BE2C (cell line): ENCODE measurements at regions not wholly inside any gene's neighbourhood (a gene's known extent, or its start where the extent isn't known, plus 50 kb on each side); places are given as distances from the start of the nearest gene placed in this dataset.

Experiments used
- DNase-seq: peaks from one replicate; pipeline ENCODE4 v3.0.0-alpha.2; 2020
- H3K27me3 ChIP-seq: fragments of 250-450 bp; sonication (Bioruptor Pico); 2 replicates; pipeline ENCODE4 v1.5.1; 2020; ENCODE audit warnings: mild to moderate bottlenecking
- H3K36me3 ChIP-seq: fragments of 250-450 bp; sonication (Bioruptor Pico); 2 replicates; pipeline ENCODE4 v1.5.1; 2020; ENCODE audit warnings: mild to moderate bottlenecking
- H3K4me1 ChIP-seq: fragments of 250-450 bp; sonication (Bioruptor Pico); 2 replicates; pipeline ENCODE4 v1.5.1; 2020
- H3K4me3 ChIP-seq: 2 replicates; pipeline ENCODE4 v1.5.1; 2011; ENCODE audit warnings: low read depth, low read length
- H3K9me3 ChIP-seq: fragments of 250-450 bp; sonication (Bioruptor Pico); 2 replicates; pipeline ENCODE4 v1.5.1; 2020
- TF ChIP-seq, protein P1 (sequence below): IDR thresholded peaks from 2 replicates; pipeline ENCODE4 v1.5.1; 2012; ENCODE audit warnings: mild to moderate bottlenecking, low read depth, low read length

DNA sequence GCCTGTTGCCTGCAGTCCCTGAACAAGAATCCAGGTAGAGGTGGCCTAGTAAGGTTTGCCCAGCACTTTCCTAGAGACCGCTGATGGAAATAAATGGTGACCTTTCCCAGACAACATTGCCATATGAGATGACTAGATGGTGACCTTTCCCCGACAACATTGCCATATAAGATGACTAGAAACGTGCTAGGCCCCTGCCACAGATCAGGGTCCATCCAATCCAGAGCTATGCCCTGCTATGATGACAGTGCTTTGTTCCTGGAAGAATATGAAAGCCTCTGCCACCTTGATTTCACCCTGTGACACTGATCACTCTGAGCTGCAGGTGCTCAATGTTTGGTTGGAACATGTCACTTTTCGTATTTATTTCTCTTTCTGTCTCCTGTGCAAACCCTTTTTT, 133.8 kb upstream of the SPTLC3 start:
- H3K36me3 ChIP-seq, result no peaks in the 10 kb centered on the region

DNA sequence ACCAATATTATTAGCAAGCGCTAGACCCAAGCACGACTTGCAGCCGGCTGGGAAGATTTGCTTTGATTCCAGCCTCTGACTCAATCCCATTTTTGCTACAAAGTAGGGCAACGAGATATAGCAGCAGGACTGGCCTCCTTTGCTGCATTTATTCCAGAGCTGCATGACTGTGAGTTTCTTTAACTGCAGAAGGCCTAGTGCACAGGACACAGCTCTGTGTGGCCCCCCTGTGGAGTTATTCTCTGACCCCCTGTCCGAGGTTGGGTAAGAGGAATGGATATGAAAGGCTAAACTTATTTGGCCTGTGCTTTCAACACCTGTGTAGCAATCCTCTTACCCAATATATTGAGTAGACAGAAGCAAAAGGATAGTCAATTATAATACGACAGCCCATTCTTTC, 133.3 kb upstream of the SPTLC3 start:
- DNase-seq, result no peak
- Histone ChIP-seq H3K9me3 (no peaks in the 10 kb centered on the region), H3K27me3 (no peaks in the 10 kb centered on the region), H3K4me1 (no peaks in the 10 kb centered on the region), H3K36me3 (no peaks in the 10 kb centered on the region), H3K4me3 (no peak overlapping the region)
- TF ChIP-seq, protein P1, sequence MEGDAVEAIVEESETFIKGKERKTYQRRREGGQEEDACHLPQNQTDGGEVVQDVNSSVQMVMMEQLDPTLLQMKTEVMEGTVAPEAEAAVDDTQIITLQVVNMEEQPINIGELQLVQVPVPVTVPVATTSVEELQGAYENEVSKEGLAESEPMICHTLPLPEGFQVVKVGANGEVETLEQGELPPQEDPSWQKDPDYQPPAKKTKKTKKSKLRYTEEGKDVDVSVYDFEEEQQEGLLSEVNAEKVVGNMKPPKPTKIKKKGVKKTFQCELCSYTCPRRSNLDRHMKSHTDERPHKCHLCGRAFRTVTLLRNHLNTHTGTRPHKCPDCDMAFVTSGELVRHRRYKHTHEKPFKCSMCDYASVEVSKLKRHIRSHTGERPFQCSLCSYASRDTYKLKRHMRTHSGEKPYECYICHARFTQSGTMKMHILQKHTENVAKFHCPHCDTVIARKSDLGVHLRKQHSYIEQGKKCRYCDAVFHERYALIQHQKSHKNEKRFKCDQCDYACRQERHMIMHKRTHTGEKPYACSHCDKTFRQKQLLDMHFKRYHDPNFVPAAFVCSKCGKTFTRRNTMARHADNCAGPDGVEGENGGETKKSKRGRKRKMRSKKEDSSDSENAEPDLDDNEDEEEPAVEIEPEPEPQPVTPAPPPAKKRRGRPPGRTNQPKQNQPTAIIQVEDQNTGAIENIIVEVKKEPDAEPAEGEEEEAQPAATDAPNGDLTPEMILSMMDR, result no peak

More for the DNA sequence above, 133.8 kb upstream of the SPTLC3 start:
- TF ChIP-seq, protein P1, result no peak
- Histone ChIP-seq H3K27me3 (no peaks in the 10 kb centered on the region), H3K4me3 (no peak overlapping the region), H3K4me1 (no peaks in the 10 kb centered on the region), H3K9me3 (no peaks in the 10 kb centered on the region)
- DNase-seq, result no peak

DNA sequence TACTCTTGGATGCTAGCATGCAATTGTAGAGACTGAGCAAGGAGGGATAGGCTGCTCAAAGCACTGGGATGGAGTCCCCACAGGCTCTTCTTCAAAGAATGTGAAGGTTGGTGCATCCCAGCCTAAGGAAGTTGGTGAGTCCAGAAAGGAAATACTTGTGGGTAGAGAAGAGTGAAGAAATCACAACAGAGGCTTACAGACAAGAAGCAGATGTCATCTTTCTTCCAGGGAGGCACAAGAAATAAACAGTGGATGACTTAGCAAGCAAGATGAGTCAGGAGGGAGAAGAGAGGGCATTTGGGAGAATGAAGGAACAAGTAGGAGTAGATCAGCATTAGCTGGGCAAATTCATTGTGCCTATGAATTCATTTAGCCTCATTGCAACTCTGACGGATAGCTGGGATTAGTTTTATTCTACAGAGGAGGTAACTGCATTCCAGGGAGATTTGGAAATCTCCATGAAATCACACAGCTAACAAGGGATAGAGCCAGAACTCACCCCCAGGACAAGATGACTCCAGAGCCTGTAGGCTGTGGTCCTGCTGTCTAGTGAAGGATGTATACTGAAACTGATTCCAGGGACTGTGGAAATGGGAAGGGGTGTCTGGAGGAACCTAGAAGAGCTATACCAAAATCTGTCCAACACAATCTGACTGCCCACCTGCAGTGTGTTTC, 125.8 kb upstream of the SPTLC3 start:
- Histone ChIP-seq H3K27me3 (peaks cover 3% of the 10 kb centered on the region; the same call in 1 of the 2 replicates), H3K4me1 (no peaks in the 10 kb centered on the region), H3K36me3 (no peaks in the 10 kb centered on the region), H3K4me3 (no peak overlapping the region), H3K9me3 (no peaks in the 10 kb centered on the region)
- TF ChIP-seq, protein P1, result no peak
- no peak for DNase-seq

DNA sequence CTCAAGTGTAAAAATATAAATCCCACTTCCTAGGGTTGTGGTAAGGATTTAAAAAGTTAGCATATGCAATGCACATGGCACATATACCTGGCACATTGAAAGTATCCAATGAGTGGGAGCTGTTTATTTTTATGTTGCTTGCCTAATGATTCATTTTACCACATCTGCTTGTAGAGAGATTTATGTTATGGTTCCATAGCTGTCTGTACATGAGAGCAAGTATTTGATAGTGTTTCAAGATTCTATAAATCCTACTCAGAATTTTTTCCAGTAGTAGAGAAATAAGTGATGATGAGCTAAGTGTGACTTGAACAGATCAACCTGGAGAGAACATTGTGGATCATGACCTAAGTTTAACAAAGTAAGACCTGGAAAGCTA, 125.3 kb upstream of the SPTLC3 start:
- Histone ChIP-seq H3K4me3 (no peak overlapping the region), H3K4me1 (no peaks in the 10 kb centered on the region), H3K9me3 (no peaks in the 10 kb centered on the region), H3K36me3 (no peaks in the 10 kb centered on the region), H3K27me3 (peaks cover 3% of the 10 kb centered on the region; the same call in 1 of the 2 replicates)
- TF ChIP-seq, protein P1, result no peak
- no peak for DNase-seq

DNA sequence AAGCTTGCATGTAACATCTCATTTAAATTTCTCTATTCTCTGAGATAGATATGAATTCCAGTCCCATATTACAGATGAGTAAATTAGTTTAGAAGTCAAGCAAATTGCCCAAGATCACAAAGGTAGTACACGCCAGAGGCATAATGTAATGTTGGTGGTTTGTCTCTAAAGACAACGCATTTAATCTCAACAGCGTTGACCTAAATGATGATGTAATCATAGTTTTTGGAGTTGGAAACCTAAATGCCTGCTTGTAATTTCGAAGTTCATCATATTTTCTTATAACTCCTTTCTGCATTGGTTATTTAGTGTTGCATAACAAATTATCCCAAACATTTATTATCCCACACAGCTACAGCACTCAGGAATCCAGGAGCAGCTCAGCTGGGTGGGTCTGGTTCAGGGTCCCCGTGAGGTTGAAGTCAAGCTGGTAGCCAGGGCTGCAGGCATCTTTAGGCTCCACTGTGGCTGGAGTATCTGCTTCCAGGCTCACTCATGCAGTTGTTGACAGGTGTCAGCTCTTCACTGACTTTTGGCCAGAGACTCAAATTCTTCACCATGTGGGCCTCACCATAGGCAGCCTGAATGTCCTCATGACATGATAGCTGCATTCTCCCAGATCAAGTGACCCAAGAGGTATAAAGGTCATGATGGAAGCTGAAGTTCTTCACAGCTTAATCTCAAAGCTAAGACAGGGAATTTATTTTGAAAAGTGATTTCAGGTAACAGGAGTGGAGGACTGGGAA, 122.0 kb upstream of the SPTLC3 start:
- TF ChIP-seq, protein P1, result no peak
- no peaks in the 10 kb centered on the region for H3K4me1 ChIP-seq
- H3K36me3 ChIP-seq, result no peaks in the 10 kb centered on the region
- H3K9me3 ChIP-seq, result no peaks in the 10 kb centered on the region
- H3K27me3 ChIP-seq, result peaks cover 3% of the 10 kb centered on the region; the same call in 1 of the 2 replicates
- H3K4me3 ChIP-seq, result no peak overlapping the region
- DNase-seq, result no peak

DNA sequence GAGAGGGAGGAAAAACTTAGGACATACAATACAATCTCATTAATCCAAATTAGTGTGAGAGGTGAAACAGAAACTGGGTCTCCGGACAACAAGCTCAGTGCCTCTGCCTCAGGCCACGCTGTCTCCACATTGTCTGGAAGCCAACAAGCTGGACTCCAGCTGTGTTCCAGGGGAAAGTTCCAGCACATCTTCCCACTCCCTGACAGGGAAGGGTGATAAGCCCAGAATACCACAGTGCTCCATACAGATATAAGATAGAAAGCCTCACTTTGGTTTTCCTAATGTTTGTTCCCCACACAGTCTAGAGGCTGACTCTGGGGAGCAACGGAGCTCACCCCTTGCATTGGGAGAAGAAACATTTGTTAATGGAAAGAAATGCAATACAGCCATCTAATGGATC, 117.1 kb upstream of the SPTLC3 start:
- DNase-seq, result no peak
- no peaks in the 10 kb centered on the region for H3K27me3 ChIP-seq
- no peaks in the 10 kb centered on the region for H3K36me3 ChIP-seq

More for the DNA sequence above, 117.1 kb upstream of the SPTLC3 start:
- TF ChIP-seq, protein P1, result no peak
- no peaks in the 10 kb centered on the region for H3K9me3 ChIP-seq
- H3K4me3 ChIP-seq, result no peak overlapping the region
- no peaks in the 10 kb centered on the region for H3K4me1 ChIP-seq
